Transverse colon (tissue), 4 donors: ENCODE measurements at regions not wholly inside any gene's neighbourhood (a gene's known extent, or its start where the extent isn't known, plus 50 kb on each side); places are given as distances from the start of the nearest gene placed in this dataset.

Source experiments
- EP300 ChIP-seq: sonication (generic); formaldehyde crosslinking; IDR thresholded peaks from one replicate; pipeline ENCODE4 v1.6.1; 2017; ENCODE audit warnings: antibody characterized with exemption, low read depth
- POLR2A ChIP-seq: fragments of 450-650 bp; IDR thresholded peaks from one replicate; pipeline ENCODE4 v1.6.1; 2016; ENCODE audit warnings: antibody characterized with exemption, mild to moderate bottlenecking, moderate library complexity
- POLR2AphosphoS5 ChIP-seq, 3 donors: sonication (generic); formaldehyde crosslinking; IDR thresholded peaks; one replicate each; pipeline ENCODE4 v1.6.1; 2016; ENCODE audit warnings: antibody characterized with exemption in 3 of 3
- TF ChIP-seq, protein P1 (sequence below), 5 experiments: fragments of 200-600 bp in 3 of 5; fragments of 450-650 bp in 2 of 5; sonication (generic) in 3 of 5; IDR thresholded peaks; 1 replicate in 2 of 5; 2 replicates in 3 of 5; pipeline ENCODE4 v1.5.1; 2016 to 2017; ENCODE audit warnings: antibody characterized with exemption in 5 of 5, inconsistent platforms in 3 of 5, mild to moderate bottlenecking in 2 of 5, moderate library complexity in 1 of 5

DNA sequence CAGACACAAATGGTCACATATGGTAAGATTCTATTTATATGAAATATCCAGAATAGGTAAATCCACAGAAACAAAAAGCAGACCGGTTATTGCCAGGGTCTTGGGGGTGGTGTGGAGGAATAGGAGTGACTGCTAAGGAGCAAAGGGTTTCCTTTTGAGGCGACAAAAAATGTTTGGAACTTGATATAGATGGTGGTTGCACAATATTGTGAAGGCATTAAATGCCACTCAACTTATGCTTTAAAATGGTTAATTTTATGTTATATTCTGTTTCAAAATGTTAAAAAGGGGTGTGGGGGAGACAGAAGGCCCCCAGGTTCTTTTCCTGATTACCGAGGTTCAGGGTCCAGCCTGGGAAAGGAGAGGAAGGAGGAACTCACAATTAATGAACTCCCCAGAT lies 304.4 kb downstream of the RRAGC start:
- TF ChIP-seq POLR2A (no peak), POLR2AphosphoS5 (IDR thresholded peaks at IDR 0.05) (no peak), EP300 (no peak)
- TF ChIP-seq, protein P1, sequence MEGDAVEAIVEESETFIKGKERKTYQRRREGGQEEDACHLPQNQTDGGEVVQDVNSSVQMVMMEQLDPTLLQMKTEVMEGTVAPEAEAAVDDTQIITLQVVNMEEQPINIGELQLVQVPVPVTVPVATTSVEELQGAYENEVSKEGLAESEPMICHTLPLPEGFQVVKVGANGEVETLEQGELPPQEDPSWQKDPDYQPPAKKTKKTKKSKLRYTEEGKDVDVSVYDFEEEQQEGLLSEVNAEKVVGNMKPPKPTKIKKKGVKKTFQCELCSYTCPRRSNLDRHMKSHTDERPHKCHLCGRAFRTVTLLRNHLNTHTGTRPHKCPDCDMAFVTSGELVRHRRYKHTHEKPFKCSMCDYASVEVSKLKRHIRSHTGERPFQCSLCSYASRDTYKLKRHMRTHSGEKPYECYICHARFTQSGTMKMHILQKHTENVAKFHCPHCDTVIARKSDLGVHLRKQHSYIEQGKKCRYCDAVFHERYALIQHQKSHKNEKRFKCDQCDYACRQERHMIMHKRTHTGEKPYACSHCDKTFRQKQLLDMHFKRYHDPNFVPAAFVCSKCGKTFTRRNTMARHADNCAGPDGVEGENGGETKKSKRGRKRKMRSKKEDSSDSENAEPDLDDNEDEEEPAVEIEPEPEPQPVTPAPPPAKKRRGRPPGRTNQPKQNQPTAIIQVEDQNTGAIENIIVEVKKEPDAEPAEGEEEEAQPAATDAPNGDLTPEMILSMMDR (IDR thresholded peaks at IDR 0.05), result no peak
